HG03066 (cell line): ENCODE measurements at regions not wholly inside any gene's neighbourhood (a gene's known extent, or its start where the extent isn't known, plus 50 kb on each side); places are given as distances from the start of the nearest gene placed in this dataset.
"Not testable (repeated sequence)": the region's sequence is repeated elsewhere in the genome, so short reads cannot be mapped to it uniquely, and the experiment has no call there.

Experiments
- ATAC-seq: cut with Tn5 transposase; IDR thresholded peaks from one replicate; pipeline ENCODE4 v1.9.1; 2021; ENCODE audit warnings: low read depth; ENCODE audit not compliant: unreplicated experiment

DNA sequence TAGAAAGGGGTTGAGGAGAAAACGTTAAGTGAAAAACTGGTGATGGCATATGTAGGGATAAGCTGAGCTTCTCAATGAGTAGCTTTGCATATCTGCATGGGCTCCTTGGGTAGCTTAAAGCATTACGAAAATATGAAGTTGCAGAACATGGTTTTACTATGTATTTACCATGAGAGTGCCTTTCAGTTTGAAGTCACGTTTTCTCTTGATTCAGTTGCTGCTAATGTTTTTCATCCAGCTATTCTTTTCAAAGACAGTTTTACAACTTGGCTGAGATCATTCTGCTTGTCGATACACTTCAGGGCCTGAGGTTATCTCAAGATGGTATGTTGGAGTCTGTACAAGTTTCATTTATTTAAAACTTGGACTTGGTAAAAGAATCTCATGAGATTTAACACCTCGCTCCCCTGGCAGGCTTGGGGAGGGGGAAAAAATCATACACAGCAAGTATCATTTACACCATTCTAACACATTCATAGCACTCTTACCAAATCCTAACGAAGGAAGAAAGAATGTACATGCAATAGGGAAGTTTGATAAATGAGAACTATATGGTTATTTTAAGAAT, 103.3 kb upstream of the CMC1 start:
- no peak for ATAC-seq

DNA sequence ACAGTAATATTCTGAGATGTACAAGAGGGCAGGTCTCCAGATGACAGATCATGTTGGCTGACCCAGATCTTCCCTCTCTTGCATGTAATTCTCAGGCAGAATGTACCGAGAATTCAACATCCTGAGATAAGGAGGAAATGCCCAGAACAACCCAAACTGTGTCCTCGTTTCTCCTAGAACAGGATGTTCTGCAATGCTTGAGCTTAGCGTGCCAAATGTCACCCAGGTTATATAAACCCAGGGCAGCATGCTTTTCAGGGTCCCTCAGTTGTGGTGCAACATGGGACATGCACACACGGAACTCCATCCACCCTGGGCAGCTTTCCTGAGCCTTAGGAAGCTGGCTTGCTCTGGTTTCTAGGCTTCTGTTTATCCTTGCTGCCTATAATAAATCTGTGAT, 102.1 kb upstream of the CMC1 start:
- no peak for ATAC-seq

DNA sequence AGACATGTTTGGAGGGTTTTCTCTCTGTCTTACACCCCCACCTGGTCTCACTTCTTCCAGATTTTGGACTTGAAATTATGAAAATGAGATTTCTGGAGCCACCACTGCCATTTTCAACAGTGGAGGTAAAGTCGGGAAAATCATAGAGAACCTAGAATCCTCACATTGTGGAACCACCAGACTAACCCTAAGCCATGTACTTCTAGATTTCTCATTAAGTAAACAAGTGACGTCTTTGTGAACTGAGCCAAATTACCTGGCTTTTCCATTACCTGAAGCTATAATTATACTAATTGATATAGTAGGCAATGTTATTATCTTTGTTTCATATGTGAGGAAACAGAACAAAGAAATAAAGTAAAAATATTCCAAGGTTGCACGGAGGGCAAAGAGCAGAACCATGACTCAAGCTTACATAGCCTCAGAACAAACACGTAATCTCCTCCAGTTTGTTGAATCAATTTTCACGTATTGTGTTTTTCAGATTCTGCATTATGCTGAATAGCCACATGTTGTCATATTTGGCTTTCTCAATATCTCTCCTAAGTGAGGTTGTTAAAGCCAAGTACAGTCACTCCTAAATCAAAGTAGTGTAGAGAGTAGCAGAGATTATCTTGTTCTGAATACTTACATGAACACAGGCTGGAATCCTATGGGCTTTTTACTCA, 101.3 kb upstream of the CMC1 start:
- ATAC-seq: no peak

DNA sequence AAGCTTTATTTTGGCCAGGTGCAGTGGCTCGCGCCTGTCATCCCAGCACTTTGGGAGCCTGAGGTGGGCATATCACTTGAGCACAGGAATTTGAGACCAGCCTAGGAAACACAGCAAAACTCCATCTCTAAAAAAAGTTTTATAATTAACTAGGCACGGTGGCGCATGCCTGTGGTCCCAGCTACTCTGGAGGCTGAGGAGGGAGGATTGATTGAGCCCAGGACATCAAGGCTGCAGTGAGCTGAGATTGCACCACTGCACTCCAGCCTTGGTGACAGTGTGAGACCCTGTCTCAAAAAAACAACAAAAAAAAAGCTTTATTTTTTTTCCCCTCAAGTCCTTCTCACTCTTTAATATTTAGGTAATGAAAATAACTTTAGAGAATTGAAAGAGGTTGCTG, 100.8 kb upstream of the CMC1 start:
- no peak for ATAC-seq

DNA sequence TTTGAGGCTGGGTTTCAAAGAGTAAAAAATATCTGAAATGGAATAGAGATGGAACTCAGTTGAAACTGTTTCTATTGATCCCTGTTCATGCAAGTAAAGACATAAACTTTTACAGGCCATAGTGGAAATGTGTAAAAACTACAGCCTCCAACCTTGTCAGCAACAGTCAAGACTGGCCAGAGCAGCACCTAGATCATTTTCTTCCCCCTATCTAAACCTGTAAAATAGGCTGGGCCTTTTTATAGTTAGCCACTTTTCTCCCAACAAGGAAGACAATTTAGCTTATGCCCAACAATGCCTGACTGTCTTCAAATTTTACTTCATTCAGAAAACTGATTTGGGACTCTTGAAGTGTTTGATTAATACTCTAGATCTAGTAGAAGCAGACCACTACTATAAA, 91.5 kb upstream of the CMC1 start:
- ATAC-seq: no peak

DNA sequence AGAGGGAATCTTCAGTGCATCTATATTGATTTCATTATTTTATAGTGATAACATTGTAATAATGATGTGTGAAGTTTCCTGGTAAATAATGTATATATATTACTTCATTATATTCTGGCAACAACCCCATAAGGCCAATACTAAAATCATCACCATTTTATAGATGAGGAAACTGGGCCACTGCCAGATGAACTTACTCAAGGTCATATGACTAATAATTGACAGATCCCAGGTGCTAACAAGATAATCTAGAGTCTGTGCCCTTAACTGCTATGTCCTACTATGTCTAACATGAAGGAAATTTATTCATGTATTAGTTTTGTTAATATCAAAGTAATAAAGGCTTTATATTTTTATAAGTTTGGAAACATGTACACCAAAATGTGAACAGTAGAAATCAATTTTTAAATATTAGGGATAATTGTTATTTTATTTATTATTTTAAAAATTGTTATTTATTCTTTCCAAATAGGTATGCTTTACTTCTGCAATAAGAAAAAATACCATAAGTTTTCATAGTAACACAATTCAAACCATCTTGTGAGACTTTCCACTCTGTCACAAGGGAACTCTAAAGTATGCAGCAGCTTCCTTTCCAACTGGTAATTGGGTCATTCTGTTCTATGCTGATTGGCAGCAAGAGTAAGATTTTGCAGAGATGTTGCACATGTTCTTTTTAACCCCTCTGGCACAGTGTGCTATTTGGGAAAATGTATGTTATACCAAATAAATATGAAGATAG, 90.8 kb upstream of the CMC1 start:
- no peak for ATAC-seq

DNA sequence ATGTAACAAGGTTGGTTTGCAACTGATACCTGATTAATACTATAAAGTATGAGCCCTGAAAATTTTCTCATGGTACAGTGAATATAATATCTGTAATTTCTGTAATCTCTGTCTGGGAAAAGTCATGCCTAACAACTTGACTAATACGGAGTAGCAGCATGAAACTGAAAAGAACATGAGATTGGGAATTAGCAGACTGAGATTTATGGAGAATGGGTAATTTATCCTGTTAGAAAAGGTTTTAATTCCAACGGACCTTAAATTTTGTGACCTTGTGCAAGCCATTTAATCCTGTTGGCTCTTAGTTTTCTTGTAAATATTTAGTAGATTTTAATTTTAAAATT, 90.2 kb upstream of the CMC1 start:
- no peak for ATAC-seq

DNA sequence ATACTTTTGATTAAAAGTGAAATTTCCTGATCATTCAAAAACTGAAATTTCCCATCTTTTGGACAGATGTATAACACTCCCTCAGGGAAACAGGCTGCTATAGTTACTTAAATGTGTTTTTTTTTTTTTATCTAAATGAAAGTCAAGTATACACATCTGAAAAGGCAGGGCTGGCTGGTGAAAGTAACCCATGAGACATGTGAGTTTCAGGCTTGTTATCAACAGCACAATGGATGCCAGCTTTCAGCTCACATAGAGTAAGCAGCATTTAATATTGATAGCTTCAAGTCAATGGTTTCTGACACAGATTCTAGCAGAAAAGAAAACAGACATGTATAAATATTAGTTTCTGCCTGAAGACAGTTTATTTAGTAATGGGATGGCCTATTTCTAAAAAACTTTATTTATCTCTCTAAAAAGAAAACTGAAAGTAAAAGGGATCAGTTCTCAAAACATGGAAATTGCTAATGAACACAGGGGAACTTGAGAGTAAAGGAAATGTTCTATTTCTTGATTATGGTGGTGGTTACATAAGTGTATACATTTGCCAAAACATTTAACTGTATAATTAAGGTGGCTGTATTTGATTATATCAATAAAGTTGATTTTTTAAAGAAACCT, 89.7 kb upstream of the CMC1 start:
- ATAC-seq: peak; percentile 71

DNA sequence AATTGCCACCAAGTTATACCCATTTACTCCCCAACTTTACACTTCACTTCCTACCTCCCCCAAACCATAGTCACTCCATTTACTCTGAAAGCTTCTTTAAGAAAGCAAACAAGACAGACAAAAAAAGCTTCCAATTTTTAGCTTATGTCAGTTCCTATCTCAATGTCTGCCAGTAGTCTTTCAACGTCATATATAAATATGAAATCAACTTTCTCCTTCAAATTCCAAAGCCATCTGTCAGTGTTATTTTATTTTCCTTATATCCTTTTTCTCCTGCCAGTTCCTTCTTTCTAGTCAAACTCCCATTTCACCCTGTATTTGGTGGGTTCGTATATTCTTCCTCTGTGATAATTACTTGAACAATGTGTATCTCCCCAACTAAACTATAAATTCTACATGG, 85.8 kb upstream of the CMC1 start:
- ATAC-seq: no peak

DNA sequence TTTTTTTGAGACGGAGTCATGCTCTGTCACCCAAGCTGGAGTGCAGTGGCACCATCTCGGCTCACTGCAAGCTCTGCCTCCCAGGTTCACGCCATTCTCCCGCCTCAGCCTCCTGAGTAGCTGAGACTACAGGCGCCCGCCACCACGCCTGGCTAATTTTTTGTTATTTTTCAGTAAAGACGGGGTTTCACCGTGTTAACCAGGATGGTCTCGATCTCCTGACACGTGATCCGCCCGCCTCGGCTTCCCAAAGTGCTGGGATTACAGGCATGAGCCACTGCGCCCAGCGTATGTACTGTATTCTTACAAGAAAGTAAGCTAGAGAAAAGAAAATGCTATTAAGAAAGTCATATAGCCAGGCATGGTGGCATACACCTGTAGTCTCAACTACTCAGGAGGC, 84.8 kb upstream of the CMC1 start:
- ATAC-seq: not testable (repeated sequence)

DNA sequence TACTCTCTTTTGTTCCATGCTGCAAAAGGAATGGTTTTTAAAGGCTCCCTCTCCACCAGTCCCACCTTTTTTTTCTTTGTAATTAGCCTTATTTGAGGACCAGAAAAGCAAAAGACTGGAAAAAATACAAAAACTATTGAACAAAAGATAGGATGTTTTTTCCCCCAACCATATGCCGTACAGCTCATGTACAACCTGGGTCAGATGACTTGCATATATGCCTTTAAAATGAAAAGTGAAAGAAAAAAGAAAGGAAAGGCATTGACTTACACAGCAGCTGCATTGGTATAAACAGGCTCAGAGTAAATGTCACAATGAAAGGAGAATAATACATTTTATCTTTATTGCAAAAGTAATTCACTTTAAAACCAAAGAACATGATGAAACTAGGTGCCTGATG, 69.5 kb upstream of the CMC1 start:
- no peak for ATAC-seq

DNA sequence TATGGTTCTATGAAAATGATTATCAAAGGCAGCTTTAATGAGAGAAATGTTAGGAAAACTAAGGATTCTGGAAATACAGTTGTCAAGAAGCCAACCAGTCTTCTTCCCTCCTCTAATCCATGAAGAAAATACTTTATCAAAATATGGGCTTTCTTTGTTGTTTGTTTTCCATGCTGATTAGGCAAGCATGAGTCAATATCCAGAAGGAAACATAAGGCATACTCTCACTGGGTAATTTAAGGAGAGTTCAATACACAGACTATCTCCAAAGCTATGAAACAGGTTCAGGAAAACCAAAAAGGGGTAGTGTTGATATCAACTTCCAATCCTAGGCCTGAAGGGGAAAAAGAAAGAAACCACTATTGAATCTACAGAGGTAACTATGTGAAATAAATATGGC, 68.7 kb upstream of the CMC1 start:
- ATAC-seq: no peak

DNA sequence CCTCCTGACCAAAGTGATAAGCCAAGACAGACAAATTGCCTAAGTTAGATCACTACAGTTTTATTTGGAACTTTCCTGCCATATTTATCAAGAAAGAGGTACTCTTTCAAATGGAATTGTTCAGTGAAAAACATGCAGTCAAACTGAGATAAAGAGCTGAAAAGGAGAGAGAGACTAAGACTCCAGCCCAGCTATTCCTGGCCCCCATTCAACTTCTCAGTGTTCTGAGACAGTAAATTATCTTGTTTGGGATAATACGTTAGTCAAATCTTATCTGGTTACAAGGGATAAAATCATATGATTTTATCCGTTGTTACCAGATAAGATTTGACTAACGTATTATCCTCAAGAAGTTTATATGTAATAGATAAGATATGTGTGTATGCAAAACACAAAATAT, 67.6 kb upstream of the CMC1 start:
- ATAC-seq: no peak

DNA sequence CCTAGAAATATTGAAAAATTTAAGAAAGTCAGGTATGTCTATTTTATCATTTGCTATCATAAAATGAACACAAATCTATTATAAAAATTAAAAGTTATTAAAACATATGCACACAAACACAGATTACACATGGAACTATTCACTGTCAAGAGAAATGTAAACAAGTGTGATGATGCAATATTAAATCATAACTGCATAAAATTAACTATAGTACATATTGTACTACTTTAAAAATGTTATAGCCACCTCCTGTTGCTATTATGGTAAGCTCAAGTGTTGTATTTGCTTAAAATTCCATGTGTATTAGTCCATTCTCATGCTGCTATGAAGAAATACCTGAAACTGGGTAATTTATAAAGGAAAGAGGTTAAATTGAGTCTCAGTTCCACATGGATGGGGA, 54.7 kb upstream of the CMC1 start:
- no peak for ATAC-seq

DNA sequence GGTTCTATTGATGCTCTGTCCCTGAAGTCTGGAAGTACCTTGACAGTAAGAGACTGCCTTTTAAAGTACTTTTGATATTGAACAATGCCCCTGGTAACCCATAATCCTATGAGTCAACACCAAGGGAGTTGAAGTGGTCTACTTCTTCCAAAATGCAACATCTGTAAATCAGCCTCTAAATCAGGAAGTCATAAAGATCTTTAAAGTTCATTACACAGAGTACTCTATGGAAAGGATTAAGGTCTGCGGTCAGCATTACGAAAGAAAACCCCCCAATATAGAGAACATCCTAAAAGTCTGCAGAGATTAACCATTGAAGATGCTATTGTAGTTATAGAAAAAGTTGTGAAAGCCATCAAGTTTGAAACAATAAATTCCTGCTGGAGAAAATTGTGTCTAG, 52.7 kb upstream of the CMC1 start:
- no peak for ATAC-seq

DNA sequence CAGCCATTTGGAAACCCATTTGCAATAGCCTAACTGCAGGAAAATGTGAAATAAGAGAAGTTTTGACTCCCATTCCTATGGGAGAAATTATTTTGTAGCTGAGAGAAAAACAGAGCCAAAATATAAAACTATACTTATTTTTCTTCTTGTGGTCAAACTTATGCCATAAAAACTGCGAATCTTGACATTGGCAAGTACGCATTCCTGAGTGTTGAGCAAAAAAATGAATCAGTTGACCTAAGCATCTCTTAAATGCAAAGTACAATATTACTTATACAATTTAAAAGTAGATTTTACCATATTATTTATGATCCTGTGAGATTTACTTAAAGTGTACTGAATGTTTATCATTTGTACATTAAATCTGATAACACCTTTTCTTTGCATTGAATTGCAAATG, 50.1 kb upstream of the CMC1 start:
- no peak for ATAC-seq
